SKM-1 treated with dmso at 0.1 percent for 144 hours (cell line): ENCODE measurements at regions not wholly inside any gene's neighbourhood (a gene's known extent, or its start where the extent isn't known, plus 50 kb on each side); places are given as distances from the start of the nearest gene placed in this dataset.
"Not testable (repeated sequence)": the region's sequence is repeated elsewhere in the genome, so short reads cannot be mapped to it uniquely, and the experiment has no call there.

ENCODE experiments used
- DNase-seq: peaks from one replicate; lab custom pipeline; 2025; ENCODE audit not compliant: unreplicated experiment; lab: John Stamatoyannopoulos, UW

- no peak for DNase-seq
Measured at GRCh38 chr3:22373182-22373581, 622.2 kb upstream of the ZNF385D start.

- DNase-seq, result no peak
Measured at GRCh38 chr3:22373827-22374226, 622.8 kb upstream of the ZNF385D start.

- no peak for DNase-seq
Measured at GRCh38 chr3:22377421-22377820, 626.4 kb upstream of the ZNF385D start.

GRCh38 chr3:22378869-22379268, 627.9 kb upstream of the ZNF385D start:
- no peak for DNase-seq

DNA sequence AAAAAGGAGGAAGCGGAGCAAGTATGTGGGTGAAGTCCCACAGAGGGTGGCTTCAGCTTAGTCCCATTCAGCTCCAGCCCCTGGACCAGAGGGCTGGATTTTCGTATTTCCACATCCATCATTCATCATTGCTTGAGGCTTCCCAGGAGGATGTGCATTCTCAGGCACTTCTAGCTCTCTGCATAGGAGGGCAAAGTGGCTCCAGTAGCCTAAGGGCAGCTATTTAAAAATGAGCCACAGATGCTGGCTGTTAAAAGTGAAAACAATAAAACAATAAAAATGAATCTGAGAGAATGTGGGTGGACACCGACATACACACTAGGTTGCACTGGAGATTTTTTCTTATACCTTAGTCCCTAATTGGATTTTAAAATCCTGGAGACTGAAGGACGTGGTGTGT, 629.2 kb upstream of the ZNF385D start:
- no peak for DNase-seq

DNA sequence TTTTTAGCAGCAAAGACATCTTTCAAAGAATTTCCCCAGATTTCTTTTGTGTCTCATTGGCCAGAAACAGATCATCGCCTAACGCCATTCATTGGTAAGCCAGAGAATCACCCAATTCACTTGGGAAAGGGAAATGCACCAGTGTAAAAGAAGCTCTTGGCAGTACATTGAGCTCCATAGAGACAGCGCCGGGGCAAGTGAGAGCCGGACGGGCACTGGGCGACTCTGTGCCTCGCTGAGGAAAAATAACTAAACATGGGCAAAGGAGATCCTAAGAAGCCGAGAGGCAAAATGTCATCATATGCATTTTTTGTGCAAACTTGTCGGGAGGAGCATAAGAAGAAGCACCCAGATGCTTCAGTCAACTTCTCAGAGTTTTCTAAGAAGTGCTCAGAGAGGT, 630.6 kb upstream of the ZNF385D start:
- DNase-seq, result not testable (repeated sequence)

DNA sequence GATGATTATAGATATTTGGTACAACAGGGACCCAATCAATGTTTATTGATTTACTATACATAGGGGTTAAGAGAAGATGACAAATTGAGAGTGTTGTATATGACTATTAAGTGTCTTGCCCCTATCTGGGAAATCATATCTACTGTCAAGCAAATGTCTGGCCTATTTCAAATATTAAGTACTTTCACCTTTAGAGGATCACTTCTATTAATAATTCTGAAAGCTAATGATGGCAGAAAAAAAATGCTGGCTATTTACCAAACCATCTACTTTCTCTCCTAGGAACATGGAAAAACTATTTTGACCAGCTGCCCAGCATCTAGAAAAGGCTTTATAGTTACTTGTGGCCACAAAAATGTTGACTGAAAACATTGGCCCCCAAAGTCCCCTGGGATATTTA, 632.3 kb upstream of the ZNF385D start:
- DNase-seq, result no peak

DNA sequence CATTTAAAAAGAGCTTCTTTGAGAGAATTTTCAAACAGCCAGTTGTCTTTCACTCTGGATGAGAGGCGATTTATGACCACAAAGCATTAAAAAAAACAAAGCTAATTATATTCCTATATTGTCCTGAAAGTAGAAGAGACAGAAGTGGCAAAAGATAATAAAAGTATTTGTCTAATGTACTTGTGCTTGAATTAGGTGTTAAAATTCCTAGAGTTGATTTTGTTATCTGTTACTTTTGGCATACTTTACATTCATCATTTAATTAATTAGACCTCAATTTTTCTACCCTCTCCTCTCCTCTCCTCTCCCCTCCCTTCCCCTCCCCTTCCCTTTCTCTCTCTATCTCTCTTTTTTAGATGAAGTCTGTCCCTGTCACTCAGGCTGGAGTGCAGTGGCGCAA, 635.1 kb upstream of the ZNF385D start:
- DNase-seq, result no peak

GRCh38 chr3:22392286-22392685, 641.3 kb upstream of the ZNF385D start:
- DNase-seq, result no peak

DNA sequence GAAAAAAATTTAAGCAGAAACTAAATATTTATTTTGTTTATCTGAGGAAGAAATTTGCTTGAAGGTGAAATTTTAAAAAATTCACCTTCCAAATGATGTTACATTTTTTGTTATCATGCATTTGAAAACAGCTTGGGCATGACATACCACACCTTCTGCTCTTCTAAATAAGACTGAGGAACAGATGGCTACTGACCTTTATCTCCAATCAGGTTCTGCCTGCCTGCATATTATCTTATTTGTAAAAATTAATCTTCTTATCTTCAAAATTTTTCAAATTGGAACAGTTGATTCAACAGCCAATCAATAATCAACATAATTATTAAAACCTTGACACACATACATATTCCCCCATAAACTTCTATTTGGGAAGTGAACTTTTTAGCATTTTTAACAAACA, 641.8 kb upstream of the ZNF385D start:
- DNase-seq, result no peak

DNA sequence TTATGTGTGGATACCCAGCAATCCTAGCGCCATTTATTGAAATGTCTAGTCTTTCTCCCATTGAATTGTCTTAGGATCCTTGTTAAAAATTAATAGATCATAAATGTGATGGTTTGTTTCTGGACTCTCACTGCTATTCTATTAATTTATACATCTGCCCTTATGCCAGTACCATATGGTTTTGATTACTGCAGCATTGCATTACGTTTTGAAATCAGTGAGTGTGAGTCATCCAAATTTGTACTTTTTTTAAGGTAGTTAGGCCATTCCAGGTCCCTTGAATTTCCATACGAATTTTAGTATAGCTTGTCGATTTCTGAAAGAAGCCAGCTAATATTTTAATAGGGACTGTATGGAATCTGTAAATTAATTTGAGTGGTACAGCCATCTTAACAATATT, 648.6 kb upstream of the ZNF385D start:
- DNase-seq, result no peak

DNA sequence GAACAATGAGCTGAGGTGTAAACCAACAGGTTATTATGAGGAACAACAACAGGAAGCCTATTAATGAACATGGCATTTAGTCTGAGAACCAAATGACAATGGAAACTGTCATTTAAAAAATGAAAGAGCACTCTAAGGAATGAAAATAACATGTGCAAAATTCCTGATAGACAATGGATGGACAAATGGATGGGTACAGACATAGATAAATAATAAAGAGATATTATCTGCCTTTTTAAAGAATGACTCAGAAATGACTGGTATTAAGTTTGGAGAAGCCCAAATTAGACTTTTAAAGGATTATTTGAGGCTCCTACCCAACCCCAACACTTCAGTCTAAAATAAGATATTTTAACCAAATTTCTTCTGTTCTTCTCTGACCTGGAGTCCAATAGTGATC, 650.5 kb upstream of the ZNF385D start:
- no peak for DNase-seq

DNA sequence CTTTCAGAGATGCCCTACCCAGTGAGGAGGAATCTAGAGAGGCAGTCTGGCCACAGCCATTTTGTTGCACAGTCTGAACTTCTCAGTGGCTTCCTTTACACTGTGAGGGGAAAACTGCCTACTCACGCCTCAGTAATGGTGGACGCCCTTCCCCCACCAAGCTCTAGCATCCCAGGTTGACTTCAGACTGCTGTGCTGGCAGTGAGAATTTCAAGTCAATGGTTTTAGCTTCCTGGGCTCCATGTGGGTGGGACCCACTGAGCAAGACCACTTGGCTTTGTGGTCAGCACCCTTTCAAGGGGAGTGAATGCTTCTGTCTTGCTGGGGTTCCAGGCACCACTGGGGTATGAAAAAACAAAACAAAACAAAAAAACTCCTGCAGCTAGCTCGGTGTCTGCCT, 663.2 kb upstream of the ZNF385D start:
- no peak for DNase-seq

GRCh38 chr3:22416838-22417446, 665.9 kb upstream of the ZNF385D start:
- not testable (repeated sequence) for DNase-seq

GRCh38 chr3:22419261-22419660, 668.3 kb upstream of the ZNF385D start:
- no peak for DNase-seq

GRCh38 chr3:22421589-22421988, 670.6 kb upstream of the ZNF385D start:
- DNase-seq, result no peak

DNA sequence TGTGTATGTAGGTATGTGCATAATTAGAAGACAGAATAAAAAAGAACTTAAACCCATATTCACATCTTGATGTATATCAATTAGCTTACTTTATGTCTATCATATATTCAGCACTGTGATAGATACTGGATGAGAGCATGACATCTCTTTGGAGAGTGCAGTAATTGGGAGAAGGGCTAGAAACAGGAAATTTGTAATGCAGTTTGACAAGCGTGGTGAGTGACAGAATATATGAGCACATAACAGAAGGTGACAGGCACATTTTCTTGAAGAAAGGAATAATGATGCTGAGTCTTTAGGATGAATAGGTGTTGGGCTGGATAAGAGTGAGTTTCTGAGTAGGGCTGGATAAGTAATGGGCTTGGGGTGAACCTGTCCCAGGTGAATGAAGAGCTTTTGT, 680.3 kb upstream of the ZNF385D start:
- no peak for DNase-seq

GRCh38 chr3:22439626-22440025, 688.6 kb upstream of the ZNF385D start:
- no peak for DNase-seq

DNA sequence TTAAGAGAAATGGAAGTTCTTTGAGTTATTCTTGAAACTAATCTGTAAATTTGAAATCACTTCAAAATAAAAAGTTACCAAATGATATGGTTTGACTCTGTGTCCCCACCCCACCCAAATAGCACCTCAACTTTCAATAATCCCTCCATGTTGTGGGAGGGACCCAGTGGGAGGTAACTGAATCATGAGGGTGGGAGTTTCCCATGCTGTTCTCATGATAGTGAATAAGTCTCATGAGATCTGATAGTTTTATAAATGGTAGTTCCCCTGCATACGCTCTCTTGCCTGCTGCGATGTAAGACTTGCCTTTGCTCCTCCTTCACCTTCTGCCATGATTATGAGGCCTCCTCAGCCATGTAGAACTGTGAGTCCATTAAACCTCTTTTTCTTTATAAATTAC, 690.7 kb upstream of the ZNF385D start:
- no peak for DNase-seq

DNA sequence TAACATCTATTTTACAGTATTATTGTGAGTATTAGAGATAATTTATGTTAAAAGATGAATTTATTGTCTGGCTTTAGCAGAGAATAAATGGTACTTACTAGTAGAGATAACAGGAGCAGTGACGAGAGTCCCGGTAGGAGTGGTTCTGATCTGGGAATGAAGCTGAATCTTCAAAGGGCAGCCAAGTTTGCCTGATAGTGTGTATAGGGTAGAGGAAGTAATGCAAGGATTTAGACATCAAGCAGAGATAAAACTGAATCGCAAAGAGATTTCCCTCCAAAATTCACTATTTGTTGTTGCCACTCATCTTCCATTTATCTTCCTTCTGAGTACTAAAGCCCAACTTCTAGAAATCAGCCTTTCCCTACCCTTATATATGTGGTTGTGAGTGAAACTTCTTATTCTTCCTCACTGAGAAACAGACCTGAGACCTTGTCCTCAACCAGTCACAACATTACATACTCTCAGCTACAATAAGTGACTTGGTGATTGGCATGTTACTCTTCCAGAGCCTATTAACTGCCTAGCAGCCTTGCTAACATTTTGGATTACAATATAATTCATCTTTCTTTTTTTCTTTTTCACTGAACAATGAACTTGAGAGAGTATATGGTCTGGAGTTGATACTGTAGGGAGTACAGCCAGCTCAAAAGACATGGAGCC, 692.7 kb upstream of the ZNF385D start:
- no peak for DNase-seq

DNA sequence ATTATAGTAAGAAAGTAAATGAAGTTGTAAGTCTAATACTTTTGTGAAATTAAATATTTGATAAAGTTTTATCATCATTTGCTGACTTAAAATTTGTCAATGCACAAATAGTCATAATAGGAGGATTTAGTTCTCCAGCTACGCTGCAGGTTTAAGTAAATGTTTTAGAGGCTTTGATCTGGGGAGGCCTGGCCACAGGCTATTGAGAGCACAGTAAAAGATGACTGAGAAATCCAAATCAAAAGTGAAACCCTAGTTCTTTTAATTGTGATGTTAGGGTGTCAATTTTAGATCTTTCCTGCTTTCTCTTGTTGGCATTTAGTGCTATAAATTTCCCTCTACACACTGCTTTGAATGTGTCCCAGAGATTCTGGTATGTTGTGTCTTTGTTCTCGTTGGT, 694.3 kb upstream of the ZNF385D start:
- DNase-seq, result not testable (repeated sequence)

- no peak for DNase-seq
Measured at GRCh38 chr3:22450786-22451400, 699.9 kb upstream of the ZNF385D start.

GRCh38 chr3:22451501-22451900, 700.5 kb upstream of the ZNF385D start:
- no peak for DNase-seq
